NCI-H526 treated with DMSO at 0.1 percent for 48 hours (cell line): ENCODE measurements at regions not wholly inside any gene's neighbourhood (a gene's known extent, or its start where the extent isn't known, plus 50 kb on each side); places are given as distances from the start of the nearest gene placed in this dataset.

ENCODE experiments used
- DNase-seq: peaks from one replicate; lab custom pipeline; 2025; lab: John Stamatoyannopoulos, UW

DNA sequence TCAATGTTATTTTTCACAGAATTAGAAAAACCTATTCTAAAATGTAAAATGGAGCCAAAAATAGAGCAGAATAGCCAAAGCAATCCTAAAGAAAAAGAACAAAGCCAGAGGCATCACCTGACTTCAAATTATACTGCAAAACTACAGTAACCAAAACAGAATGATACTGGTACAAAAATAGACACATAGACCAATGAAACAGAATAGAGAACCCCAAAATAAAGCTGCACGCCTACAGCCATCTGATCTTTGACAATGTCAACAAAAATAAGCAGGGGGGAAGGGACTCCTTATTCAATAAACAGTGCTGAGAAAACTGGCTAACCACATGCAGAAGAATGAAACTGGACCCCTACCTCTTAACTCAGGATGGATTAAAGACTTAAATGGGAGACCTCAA, 65.8 kb upstream of the PDE4D start:
- no peak for DNase-seq

GRCh38 chr5:59956130-59956783, 62.7 kb upstream of the PDE4D start:
- DNase-seq = no peak

- DNase-seq = no peak
These were observed 61.7 kb upstream of the PDE4D start for GRCh38 chr5:59955241-59955640.

GRCh38 chr5:59943452-59944113, 50.1 kb upstream of the PDE4D start:
- DNase-seq = no peak
